ENCODE measurements at regions not wholly inside any gene's neighbourhood (a gene's known extent, or its start where the extent isn't known, plus 50 kb on each side); places are given as distances from the start of the nearest gene placed in this dataset.
A peak's percentile ranks its signal among the peaks of the same experiment; 100 is the strongest.

DNA sequence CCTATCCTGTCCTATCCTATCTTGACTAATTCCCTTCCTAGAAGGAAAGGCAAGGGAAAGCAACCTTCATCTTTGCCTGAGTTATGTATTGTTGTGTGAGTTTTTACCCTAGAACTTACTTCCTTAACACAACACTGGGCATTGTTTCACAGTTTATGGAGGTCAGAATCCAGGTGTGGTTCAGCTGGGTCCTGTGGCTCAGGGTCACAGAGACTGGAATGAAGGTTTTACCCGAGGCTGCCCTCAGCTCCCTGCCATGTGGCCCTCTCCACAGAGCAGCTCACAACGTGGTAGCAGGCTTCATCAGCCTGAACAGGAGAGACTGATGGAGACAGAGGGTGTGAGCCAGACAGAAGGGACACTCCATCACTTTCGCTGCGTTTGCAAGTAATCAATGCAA lies 140.5 kb downstream of the FCRL5 start:
- no peak for DNase-seq (ENCODE audit: extremely low read depth in 1 of 11, low read depth in 9 of 11, low spot score in 4 of 11)

DNA sequence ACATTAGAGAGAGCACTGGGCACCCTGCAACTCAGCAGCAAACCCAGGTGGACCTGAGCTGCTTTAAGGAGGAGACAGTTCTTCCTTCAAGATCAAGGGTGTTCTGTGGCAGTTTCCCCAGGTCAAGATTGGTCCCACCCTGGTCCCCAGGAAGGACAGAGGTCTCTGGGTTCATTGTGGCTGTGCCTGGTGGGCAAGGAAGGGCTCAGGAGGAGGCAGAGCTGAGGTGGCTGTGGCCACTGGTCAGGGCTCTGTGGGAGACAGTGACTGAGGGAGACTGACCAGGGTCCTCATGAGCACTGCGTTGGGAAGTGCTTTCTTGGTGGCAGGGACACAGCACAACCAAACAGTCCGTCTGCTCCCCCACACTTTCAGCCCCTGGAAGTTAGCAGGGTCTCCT lies 141.3 kb downstream of the FCRL5 start:
- DNase-seq (ENCODE audit: extremely low read depth in 1 of 11, low read depth in 9 of 11, low spot score in 4 of 11) = no peak

DNA sequence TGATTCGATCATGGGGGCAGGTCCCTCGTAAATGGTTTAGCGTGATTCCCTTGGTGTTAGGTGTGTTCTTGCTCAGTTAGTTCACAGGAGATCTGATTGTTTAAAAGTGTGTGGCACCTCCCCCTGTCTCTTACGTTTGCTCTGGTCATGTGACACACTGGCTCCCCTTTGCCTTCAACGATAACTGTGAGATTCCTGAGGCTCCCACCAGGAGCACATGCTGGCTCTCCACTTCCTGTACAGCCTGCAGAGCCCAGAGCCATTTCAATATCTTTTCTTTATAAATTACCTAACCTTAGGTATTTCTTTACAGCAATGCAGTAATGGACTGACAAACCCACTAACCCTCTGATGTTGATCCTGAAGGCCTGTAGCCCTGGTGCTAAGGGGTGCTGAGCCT lies 141.9 kb downstream of the FCRL5 start:
- no peak for DNase-seq (ENCODE audit: extremely low read depth in 1 of 11, low read depth in 9 of 11, low spot score in 4 of 11)

DNA sequence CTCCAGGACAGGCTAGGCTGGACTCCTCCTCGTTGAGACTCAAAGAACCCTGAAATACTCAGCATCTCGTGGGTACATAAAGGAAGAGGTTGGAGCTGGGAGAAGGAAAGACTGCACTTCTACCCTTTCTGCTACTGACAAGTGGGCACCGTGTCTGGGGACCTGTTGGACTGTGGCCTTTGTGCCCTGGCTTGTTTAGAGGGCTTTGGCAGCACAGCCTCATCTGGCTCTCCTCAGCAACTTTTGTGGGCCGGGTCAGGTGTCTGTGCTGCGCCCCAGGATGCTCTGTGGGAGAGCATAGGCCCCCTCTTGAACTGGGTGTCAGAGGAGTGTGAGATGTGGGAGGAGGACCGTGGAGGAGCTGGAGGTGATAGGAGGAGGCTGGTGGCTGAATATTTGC lies 142.4 kb downstream of the FCRL5 start:
- no peak for DNase-seq (ENCODE audit: extremely low read depth in 1 of 11, low read depth in 9 of 11, low spot score in 4 of 11)

DNA sequence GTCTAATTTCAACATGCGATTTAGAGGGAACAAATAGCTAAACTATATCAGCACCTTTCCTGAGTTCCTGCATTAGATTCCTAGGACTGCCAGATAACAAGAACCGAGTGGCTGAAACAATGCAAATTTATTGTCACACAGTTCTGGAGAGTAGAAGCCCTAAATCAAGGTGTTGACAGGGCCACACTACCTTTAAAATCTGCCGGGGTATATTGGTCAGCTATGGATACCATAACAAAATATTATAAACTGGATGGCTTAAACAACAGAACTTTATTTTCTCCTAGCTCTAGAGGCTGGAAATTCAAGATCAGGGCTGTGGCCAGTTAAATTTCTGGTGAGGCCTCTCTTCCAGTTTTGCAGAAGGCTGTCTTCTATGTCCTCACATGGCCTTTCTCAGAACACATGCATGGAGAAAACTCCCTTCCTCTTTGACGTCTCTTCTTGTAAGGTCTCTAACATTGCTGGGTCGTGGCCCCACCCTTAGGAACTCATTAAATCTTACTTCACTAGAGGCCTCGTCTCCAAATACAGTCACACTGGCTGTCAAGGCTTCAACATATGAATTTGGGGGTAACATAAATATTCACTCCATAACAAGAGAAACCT lies 144.3 kb downstream of the FCRL5 start:
- no peak for DNase-seq (ENCODE audit: extremely low read depth in 1 of 11, low read depth in 9 of 11, low spot score in 4 of 11)

DNA sequence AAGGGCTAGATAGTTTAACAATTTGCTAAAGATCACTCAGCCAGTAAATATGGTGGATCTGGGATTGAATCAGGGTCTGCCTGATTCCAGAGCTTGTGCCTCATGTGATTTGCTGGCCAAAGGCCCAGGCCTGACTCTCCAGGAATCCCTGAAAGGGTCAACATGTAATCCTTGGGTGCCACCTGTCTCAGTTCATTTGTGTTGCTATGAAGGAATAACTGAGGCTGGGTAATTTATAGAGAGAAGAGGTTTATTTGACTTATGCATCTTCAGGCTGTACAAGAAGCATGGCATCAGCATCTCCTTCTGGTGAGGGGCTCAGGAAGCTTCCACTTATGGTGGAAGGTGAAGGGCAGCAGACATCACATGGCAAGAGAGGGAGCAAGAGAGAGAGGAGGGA lies 144.9 kb downstream of the FCRL5 start:
- no peak for DNase-seq (ENCODE audit: extremely low read depth in 1 of 11, low read depth in 9 of 11, low spot score in 4 of 11)

DNA sequence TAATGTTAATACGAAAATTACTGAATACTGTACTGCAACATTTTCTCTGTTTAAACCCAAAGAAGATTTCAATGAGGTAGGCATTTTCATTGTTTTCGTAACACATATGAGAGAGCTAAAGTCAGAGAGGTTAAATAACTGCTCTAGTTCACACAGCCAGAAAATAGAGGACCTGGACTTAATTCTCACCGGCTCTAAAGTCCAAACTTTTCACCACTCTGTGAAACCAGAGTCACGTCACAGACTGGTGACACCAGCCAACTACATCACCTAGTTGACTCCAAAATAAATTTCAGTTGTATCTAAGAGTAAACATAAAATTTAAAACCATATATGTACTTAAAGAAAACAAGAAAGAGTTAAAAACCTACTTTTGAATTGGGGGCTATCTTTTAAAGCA lies 146.7 kb downstream of the FCRL5 start:
- no peak for DNase-seq (ENCODE audit: extremely low read depth in 1 of 11, low read depth in 9 of 11, low spot score in 4 of 11)

DNA sequence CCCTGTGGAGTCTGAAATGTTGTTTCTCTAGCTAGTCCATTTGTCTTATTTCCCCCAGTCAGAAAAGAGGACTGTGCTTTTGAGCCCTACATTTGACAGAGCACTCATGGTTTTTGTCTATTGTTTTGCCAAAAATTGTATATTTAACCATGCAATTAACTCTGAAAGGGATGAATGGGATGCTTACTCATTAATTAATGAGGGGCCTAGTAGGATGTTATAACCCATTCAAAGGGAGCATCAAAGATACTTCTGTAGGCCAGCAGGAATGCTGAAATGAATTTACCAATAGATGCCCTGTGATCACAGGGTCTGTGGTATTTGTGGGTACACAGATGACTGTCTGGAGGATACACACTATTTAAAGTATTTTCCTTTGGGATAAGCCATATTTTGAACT lies 147.7 kb downstream of the FCRL5 start:
- DNase-seq (ENCODE audit: extremely low read depth in 1 of 11, low read depth in 9 of 11, low spot score in 4 of 11) = no peak

DNA sequence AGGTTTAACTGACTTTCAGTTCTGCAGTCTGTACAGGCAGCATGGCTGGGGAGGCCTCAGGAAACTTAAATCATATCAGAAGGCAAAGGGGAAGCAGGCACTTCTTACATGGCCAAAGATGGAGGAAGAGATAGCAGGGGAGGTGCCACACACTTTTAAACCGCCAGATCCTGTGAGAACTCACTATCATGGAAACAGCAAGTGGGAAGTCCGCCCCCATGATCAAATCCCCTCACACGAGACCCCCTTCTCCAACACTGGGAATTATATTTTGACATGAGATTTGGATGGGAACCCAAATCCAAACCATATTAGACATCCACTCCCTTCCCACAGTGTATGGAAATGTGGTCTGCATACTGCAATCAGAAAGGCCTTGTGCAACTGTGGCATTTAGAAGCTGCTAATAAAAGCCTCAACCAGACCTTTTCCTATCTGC lies 148.2 kb downstream of the FCRL5 start:
- no peak for DNase-seq (ENCODE audit: extremely low read depth in 1 of 11, low read depth in 9 of 11, low spot score in 4 of 11)

DNA sequence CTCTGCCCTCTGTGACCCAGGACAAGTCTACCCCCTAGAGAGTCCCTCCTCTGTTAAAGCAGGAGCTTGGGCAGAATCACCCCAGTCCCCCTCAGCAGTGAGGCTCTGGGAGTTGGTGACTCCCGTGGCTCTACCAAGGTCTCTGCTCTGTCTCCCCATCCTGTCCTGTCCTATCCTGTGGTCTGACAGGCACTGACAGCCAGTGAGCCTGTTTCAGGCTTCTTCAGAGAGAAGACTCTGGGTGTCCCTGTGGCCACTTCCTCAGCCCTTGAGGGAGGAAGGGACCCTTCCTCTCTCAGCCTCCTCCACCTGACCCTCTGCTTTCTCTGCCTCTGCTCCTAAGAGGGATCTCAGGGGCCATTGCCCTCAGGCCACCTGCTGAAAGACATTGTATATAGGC lies 148.7 kb downstream of the FCRL5 start:
- DNase-seq (ENCODE audit: extremely low read depth in 1 of 11, low read depth in 9 of 11, low spot score in 4 of 11) = no peak

DNA sequence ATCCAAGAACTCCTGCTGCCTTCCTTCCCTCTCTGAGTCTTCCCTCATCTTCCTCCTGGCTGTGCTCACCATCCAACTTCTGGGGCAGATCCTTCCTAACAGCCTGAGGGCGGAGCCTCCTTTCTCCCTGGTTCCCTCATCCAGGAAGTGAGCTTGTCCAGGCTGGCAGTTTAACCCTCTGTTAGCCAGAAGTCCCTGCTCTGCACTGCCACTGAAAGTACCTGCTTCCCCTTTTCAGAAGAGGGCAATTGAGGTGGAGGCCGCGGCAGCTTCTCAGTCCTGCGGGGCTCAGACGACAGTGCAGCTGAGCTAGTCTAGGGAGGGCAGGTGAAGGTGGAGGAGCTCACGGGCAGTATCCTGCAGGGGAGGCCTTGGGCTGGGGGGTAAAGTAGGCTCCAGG lies 149.1 kb downstream of the FCRL5 start:
- DNase-seq (ENCODE audit: extremely low read depth in 1 of 11, low read depth in 9 of 11, low spot score in 4 of 11) = no peak

DNA sequence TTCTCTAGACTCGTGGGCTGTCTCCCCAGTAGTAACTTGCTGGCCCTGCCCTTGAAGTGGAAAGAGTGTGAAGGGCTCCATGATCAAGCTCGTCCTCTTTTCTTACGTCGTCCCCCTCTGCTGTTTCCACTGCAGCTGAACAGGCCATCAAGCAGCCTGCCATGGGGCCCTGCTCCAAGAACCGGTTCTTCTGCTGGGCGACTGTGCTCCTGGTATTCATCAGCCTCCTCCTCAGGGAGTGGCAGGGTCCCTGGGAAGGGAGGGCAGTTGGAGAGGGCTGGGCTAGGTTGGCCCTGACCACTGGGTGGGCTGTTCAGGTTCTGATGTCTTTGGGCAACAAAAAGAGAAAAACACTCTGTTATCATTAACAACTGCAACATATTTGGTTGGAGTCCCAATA lies 151.5 kb downstream of the FCRL5 start:
- no peak for DNase-seq (ENCODE audit: extremely low read depth in 1 of 11, low read depth in 9 of 11, low spot score in 4 of 11)

DNA sequence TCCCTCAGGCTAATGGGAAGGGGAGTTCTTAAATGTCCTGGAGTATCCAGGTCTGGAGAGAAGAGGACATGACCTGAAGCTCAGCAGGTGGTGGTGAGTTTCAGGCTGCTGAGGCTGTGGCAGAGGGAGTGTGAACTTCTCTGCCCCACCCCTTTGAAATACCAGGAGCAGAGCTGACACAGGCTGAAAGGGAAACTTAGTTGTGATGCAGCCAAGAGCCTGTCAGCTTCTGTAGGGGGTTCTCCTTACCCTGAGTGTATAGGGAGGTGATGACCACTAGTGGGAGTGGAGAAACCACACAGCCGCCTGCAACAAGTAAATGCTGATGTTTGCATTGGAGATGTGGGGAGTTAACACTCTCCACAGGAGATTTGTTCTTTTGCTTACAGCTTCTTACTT lies 152.3 kb downstream of the FCRL5 start:
- peak in 1 of 11 donors; percentile 7 for DNase-seq (ENCODE audit: extremely low read depth in 1 of 11, low read depth in 9 of 11, low spot score in 4 of 11)

DNA sequence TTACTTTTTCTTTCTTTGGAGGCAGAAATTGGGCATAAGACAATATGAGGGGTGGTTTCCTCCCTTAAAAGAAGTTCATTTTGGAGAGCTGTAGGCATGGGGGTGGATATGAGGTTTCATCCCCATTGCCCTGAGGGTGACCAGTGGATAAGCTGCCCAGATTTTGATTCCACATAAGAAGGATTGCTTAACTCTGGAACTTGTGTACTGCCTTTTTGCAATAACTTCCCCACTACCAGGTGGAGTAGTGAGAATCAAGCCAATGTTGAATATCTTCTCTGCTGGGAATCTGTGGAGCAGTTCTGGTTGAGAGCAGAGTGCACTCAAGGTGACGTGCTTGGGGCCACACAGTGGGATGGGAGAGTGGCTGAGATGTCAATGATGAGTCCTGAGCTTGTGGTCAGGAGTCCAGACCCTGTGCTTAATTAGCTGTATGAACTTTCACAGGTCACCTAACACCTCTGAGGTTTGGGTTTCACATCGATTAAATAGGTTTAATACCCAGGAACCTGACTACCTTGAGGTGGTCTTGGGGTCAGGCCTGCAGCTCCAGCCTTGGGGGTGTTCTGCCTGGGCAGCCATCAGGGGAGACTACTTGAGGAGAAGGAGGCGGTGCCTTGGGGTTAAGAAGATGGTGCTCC lies 152.9 kb downstream of the FCRL5 start:
- DNase-seq (ENCODE audit: extremely low read depth in 1 of 11, low read depth in 9 of 11, low spot score in 4 of 11) = no peak

DNA sequence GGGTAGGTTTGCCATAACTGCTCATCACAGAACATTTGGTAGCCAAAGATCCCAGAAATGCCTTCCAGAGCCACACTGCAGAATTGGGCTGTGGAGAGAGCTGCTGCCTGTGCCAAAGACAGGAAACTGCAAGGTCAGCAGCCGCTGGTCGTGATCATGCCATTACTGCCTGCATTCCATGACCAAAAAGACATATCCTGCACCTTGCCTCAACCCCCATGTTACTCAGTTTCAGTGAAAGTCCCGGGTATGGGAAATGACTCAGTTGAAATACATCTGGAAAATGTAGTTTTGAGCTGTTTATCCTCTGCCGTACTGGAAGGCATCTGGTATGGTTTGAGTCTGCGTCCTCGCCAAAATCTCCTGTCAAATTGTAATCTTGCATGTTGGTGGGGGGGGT lies 161.7 kb downstream of the FCRL5 start:
- DNase-seq (ENCODE audit: extremely low read depth in 1 of 11, low read depth in 9 of 11, low spot score in 4 of 11) = no peak

DNA sequence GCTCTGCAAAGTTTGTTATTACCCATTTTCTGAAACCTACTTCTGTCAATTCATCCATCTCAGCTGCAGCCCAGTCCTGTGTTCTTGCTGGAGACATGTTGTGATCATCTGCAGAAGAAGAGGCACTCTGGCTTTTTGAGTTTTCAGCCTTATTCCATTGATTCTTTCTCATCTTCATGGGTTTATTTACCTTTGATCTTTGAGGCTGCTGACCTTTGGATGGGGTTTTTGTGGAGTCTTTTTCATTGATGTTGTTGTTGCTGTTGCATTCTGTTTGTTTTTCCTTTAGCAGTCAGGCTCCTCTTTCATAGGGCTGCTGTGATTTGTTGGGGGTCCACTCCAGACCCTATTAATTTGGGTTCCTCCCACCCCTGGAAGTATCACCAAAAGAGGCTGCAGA lies 164.3 kb downstream of the FCRL5 start:
- DNase-seq (ENCODE audit: extremely low read depth in 1 of 11, low read depth in 9 of 11, low spot score in 4 of 11) = no peak

DNA sequence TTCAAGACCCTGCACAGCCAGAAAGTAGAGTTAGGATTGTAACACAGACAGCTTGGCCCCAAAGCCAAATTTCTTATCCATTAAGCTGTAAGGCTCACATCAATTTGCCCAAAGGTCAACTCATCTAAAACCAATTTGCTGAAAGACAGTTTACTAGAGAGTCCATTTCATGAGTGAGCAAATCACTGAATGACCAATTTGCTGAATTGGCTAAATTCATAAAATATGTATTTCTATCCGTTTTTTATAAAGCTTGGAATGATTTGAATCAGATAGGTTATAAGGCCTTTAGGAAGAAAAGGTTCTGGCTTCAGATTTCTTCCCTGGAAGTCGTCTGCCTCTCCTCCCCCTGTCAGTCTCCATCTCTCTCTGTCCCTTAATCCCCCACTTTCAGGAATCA lies 168.1 kb downstream of the FCRL5 start:
- DNase-seq (ENCODE audit: extremely low read depth in 1 of 11, low read depth in 9 of 11, low spot score in 4 of 11) = no peak

DNA sequence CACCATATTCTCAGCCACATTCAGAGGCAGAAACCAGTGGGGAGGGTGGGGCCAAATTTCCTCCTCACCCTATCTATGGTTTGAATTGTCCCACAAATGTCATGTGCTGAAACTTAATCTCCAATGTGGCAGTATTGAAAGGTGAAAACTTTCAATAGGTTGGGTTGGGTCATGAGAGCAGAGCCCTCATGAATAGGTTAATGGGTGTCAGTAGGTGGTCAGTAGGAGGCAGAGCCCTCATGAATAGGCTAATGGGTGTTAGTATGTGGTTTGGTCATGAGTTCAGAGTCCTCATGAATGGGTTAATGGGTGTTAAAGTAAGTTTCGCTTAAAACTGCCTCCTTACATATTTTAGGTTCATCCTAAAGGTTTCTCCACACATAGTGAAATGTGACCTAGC lies 170.0 kb downstream of the FCRL5 start:
- no peak for DNase-seq (ENCODE audit: extremely low read depth in 1 of 11, low read depth in 9 of 11, low spot score in 4 of 11)

DNA sequence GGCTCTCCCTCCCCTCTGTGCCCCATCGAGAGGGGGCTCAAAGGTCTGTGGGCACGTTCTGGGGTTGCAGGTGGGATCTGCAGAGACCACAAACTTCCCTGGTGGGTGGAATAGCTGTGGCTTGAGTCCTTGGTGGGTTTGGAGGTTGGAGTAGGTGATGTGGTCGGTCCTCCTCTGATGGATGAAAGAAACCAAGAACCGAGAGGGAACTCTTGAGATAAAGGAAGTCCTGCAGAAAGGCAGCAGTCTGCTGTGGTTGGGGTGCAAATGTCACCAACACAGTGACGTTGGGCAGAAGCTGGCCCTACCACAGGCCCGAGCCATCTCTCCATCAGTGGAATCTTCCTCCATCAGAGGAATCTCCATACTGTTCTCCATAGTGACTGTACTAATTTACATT lies 171.8 kb downstream of the FCRL5 start:
- DNase-seq (ENCODE audit: extremely low read depth in 1 of 11, low read depth in 9 of 11, low spot score in 4 of 11) = no peak

DNA sequence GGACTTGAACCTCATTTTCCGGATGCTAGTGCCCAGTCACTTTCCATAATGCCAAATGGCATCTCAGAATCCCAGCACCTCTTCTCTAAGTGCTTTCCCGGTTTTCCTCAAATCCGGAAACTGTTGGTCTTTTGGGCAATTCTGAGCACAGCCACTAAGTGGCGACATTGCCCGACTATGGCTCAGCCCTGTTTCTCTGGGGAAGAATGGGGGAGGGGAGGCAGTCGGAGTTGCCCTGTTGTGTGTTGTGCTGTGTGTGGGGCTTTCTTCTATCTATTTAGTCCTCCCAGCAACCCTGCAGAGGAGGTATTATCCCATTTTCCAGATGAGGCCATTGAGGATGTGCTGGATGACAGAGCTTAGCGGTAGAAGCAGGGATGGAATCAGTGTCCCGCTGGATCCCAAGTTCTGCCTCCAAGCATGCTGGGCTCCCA lies 175.0 kb downstream of the FCRL5 start:
- peak in 3 of 11 donors; percentile 12 to 17 (median 14) for DNase-seq (ENCODE audit: extremely low read depth in 1 of 11, low read depth in 9 of 11, low spot score in 4 of 11)

DNA sequence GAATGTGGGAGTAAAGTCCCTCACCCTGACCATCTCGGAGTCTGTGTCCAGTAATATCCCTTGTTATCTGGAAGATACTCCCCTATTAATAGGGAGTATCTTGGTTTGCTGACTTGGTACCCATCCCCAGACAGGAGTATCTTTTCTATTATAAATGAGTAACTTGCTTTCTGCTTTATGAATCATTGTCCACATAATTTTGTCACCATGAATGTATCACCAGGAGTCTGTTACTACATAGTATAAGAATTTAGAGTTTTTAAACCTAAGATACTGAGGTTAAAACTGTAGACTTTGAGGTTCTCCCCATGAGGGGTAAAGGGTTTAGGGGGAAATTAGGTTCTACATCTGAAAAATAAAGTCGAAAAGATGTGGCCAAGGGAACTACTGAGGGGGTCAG lies 175.6 kb downstream of the FCRL5 start:
- DNase-seq (ENCODE audit: extremely low read depth in 1 of 11, low read depth in 9 of 11, low spot score in 4 of 11) = no peak

Data from renal cortex interstitium (tissue), 11 donors.